ENCODE measurements at regions not wholly inside any gene's neighbourhood (a gene's known extent, or its start where the extent isn't known, plus 50 kb on each side); places are given as distances from the start of the nearest gene placed in this dataset.

DNA sequence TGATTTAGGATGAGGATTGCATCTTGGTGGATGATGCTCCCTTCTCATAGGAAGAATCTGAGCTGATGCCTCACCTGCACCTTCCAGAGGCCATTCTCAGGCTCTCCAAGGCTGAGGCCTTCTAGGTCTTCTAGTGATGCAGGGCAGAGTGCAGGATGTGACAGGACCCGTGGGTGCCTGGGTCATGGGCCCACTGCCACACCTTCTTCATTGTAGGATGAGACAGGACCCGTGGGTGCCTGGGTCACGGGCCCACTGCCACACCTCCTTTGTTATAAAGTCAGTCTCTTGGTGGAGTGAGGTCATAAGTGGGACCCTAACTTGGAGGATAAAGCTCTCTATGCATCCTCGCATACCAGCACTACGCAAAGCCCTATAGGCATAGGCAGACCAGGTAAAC lies 109.9 kb upstream of the TCERG1L start:
- Histone ChIP-seq H3K9me3 (peaks cover 0 to 15% (median 0%) of the 10 kb centered on the region in 11 donors), H3K27ac (no peak overlapping the region), H3K27me3 (peaks cover 0 to 15% (median 0%) of the 10 kb centered on the region in 7 donors), H3K4me3 (no peak overlapping the region), H3K36me3 (no peaks in the 10 kb centered on the region), H3K4me1 (no peaks in the 10 kb centered on the region)
- no peak for ATAC-seq
- TF ChIP-seq, protein P1, sequence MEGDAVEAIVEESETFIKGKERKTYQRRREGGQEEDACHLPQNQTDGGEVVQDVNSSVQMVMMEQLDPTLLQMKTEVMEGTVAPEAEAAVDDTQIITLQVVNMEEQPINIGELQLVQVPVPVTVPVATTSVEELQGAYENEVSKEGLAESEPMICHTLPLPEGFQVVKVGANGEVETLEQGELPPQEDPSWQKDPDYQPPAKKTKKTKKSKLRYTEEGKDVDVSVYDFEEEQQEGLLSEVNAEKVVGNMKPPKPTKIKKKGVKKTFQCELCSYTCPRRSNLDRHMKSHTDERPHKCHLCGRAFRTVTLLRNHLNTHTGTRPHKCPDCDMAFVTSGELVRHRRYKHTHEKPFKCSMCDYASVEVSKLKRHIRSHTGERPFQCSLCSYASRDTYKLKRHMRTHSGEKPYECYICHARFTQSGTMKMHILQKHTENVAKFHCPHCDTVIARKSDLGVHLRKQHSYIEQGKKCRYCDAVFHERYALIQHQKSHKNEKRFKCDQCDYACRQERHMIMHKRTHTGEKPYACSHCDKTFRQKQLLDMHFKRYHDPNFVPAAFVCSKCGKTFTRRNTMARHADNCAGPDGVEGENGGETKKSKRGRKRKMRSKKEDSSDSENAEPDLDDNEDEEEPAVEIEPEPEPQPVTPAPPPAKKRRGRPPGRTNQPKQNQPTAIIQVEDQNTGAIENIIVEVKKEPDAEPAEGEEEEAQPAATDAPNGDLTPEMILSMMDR (IDR thresholded peaks at IDR 0.05) = no peak
- intact Hi-C loops (cut with DNase I) = no loop called here
- WGBS, 2 donors = 86 to 87% methylated on average over 5 of the region's 5 CpGs
- no peak for DNase-seq

DNA sequence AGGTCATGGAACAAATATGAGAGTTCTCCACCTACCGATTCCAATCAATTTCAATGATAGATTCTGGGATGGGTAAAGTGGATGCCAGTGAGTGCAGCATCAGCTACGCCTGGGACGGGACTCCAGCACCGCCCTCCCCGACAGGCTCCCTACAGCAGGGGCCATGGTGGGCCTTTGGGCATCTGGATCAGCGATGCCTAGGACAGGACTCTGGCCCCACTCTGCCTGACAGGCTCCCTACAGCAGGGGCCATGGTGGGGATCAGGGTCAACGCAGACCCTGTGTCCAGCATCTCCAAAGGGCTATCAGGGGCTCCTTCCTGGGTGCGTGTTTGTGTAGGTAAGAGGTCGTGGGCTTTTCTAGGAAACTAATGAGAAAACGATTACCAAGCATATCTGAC lies 111.2 kb upstream of the TCERG1L start:
- WGBS, 2 donors = 87 to 90% methylated on average over 10 of the region's 10 CpGs
- no peak for DNase-seq
- H3K4me3 ChIP-seq = no peak overlapping the region
- ATAC-seq = no peak
- H3K27me3 ChIP-seq = peaks cover 0 to 16% (median 3%) of the 10 kb centered on the region in 7 donors
- H3K36me3 ChIP-seq = no peaks in the 10 kb centered on the region
- H3K9me3 ChIP-seq = peaks cover 0 to 2% (median 0%) of the 10 kb centered on the region in 11 donors
- H3K4me1 ChIP-seq = no peaks in the 10 kb centered on the region
- intact Hi-C loops (cut with DNase I) = no loop called here
- H3K27ac ChIP-seq = no peak overlapping the region
- TF ChIP-seq, protein P1 (IDR thresholded peaks at IDR 0.05) = no peak

DNA sequence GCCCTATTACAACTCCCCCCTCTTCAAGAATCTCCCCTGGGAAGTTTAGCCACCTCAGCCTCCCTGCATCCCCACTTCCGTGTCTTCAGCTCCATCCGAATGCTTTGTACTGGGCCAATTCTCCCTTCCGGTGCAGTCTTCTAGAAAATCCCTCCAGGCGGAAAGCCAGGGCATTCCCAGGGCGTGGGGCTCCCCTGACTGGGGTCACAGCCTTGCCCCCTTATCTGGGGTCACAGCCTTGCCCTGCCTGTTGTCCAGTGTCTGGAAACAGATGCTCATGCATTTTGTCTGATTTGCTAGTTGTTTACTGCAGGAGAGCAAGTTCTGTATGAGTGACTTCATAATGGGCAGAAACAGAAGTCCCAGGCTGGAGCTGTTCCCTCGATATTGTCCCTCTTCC lies 112.5 kb upstream of the TCERG1L start:
- ATAC-seq = no peak
- no peak overlapping the region for H3K4me3 ChIP-seq
- WGBS, 2 donors = 47 to 61% methylated on average over 6 of the region's 6 CpGs
- no peaks in the 10 kb centered on the region for H3K4me1 ChIP-seq
- no peak overlapping the region for H3K27ac ChIP-seq
- no peak for DNase-seq
- H3K27me3 ChIP-seq = peaks cover 0 to 20% (median 9%) of the 10 kb centered on the region in 7 donors
- H3K9me3 ChIP-seq = no peaks in the 10 kb centered on the region
- intact Hi-C loops (cut with DNase I) = no loop called here
- no peaks in the 10 kb centered on the region for H3K36me3 ChIP-seq
- TF ChIP-seq, protein P1 (IDR thresholded peaks at IDR 0.05) = no peak

DNA sequence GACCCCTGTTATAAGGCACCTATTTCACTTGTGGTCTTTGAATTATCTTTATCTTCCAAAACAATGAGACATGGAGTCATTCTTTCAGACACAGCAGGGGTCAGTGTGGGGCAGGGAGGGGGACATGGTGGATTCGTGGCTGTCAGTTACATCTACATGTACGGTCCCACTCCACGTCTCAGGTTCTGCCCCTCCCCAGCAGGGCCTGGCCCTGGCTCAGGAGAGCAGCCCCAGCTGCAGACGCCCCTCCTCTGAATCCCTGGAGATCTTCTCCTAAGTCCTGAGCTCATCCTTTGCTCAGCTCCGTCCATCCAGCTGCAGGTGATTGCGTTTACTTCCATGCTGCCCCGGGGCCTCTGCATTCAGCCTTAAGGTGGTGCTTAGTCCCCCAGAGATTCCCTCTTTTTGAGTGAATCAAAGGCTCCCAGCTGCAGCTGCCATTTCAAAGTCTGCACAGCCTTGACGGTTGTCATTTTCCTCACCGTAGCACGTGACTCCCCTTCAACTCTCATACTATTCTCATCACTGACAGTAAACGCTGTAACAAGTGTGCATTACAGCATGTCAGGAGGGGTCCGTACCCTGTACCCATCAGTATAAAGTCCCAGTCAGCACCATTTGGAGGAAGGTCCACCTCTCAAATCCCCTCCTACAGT lies 113.4 kb upstream of the TCERG1L start:
- intact Hi-C loops (cut with DNase I) = no loop called here
- WGBS, 2 donors = 74 to 81% methylated on average over 12 of the region's 12 CpGs
- H3K9me3 ChIP-seq = no peaks in the 10 kb centered on the region
- ATAC-seq (no peak), DNase-seq (no peak)
- H3K4me1 ChIP-seq = no peaks in the 10 kb centered on the region
- H3K27me3 ChIP-seq = peaks cover 0 to 29% (median 18%) of the 10 kb centered on the region in 7 donors
- no peak overlapping the region for H3K27ac ChIP-seq
- no peaks in the 10 kb centered on the region for H3K36me3 ChIP-seq
- no peak overlapping the region for H3K4me3 ChIP-seq
- TF ChIP-seq, protein P1 (IDR thresholded peaks at IDR 0.05) = no peak

Measured in heart right ventricle (tissue), 16 donors.